BLaER1 treated with 17β-estradiol and CSF1 and Interleukin-3, amounts not matched to agents 10 nM and 100 nM (cell line): ENCODE measurements at regions not wholly inside any gene's neighbourhood (a gene's known extent, or its start where the extent isn't known, plus 50 kb on each side); places are given as distances from the start of the nearest gene placed in this dataset.

ENCODE experiments used
- H3K27ac ChIP-seq, 11 experiments: shearing (Covaris generic); formaldehyde crosslinking; 2 replicates each; pipeline ENCODE4 v1.8.1; 2022
- H3K27me3 ChIP-seq, 11 experiments: shearing (Covaris generic); formaldehyde crosslinking; 2 replicates each; pipeline ENCODE4 v1.8.1; 2022
- H3K36me3 ChIP-seq, 11 experiments: shearing (Covaris generic); formaldehyde crosslinking; 2 replicates each; pipeline ENCODE4 v1.8.1; 2022
- H3K4me1 ChIP-seq, 10 experiments: shearing (Covaris generic); formaldehyde crosslinking; 2 replicates each; pipeline ENCODE4 v1.8.1; 2022
- H3K4me2 ChIP-seq, 11 experiments: shearing (Covaris generic); formaldehyde crosslinking; 2 replicates each; pipeline ENCODE4 v1.8.1; 2022
- H3K4me3 ChIP-seq, 10 experiments: shearing (Covaris generic); formaldehyde crosslinking; 2 replicates each; pipeline ENCODE4 v1.8.1; 2022
- H3K9ac ChIP-seq, 11 experiments: shearing (Covaris generic); formaldehyde crosslinking; 2 replicates each; pipeline ENCODE4 v1.8.1; 2022
- H3K9me3 ChIP-seq, 11 experiments: shearing (Covaris generic); formaldehyde crosslinking; replicated peaks in 1 of 11; 2 replicates each; pipeline ENCODE4 v1.8.1; 2022
- H4K20me1 ChIP-seq, 11 experiments: shearing (Covaris generic); formaldehyde crosslinking; 2 replicates each; pipeline ENCODE4 v1.8.1; 2022
- Cebpa-rat ChIP-seq, 11 experiments: shearing (Covaris generic); IDR thresholded peaks; 2 replicates each; pipeline ENCODE4 v1.8.1; 2022

GRCh38 chr2:161570424-161571050 lies 53.7 kb upstream of the SLC4A10 start:
- Histone ChIP-seq H3K36me3 (no peaks in the 10 kb centered on the region), H3K4me3 (no peak overlapping the region), H3K9ac (no peak overlapping the region), H3K9me3 (peaks cover 0 to under 1% (median 0%) of the 10 kb centered on the region in 11 experiments; a peak in 2 of 22 replicates), H3K27me3 (no peaks in the 10 kb centered on the region), H3K4me1 (no peaks in the 10 kb centered on the region), H3K4me2 (no peak overlapping the region), H3K27ac (no peak overlapping the region), H4K20me1 (no peaks in the 10 kb centered on the region)
- no peak for TF ChIP-seq Cebpa-rat (IDR thresholded peaks at IDR 0.05)

- Histone ChIP-seq H3K27ac (no peak overlapping the region), H3K4me2 (no peak overlapping the region), H4K20me1 (no peaks in the 10 kb centered on the region), H3K36me3 (no peaks in the 10 kb centered on the region), H3K9ac (no peak overlapping the region), H3K4me3 (no peak overlapping the region), H3K4me1 (no peaks in the 10 kb centered on the region), H3K27me3 (no peaks in the 10 kb centered on the region), H3K9me3 (no peaks in the 10 kb centered on the region)
- no peak for TF ChIP-seq Cebpa-rat (IDR thresholded peaks at IDR 0.05)
Measured at GRCh38 chr2:161571051-161571429, 53.2 kb upstream of the SLC4A10 start.
